ENCODE measurements at regions not wholly inside any gene's neighbourhood (a gene's known extent, or its start where the extent isn't known, plus 50 kb on each side); places are given as distances from the start of the nearest gene placed in this dataset.

DNA sequence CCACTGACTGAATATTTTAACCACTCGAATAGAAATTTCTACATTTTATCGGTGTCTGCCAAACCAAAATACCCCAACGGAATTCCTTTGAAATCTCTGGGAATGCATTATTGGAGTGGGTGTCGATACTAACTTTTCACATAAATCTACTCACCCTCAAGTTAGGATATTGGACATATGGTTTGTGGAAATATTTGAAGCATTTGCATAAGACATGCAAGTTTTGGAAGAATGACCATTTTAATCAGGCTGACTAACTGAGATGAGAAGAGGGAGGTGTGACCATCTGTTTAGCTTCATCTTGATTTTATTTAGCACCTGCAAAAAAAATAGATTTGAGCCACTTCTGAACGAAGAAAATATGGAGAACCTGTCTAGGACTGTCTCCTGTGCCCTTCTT is 61.2 kb downstream of the KLF6 start:
- DNase-seq (ENCODE audit: low read depth in 3 of 3, low spot score in 2 of 3): no peak

DNA sequence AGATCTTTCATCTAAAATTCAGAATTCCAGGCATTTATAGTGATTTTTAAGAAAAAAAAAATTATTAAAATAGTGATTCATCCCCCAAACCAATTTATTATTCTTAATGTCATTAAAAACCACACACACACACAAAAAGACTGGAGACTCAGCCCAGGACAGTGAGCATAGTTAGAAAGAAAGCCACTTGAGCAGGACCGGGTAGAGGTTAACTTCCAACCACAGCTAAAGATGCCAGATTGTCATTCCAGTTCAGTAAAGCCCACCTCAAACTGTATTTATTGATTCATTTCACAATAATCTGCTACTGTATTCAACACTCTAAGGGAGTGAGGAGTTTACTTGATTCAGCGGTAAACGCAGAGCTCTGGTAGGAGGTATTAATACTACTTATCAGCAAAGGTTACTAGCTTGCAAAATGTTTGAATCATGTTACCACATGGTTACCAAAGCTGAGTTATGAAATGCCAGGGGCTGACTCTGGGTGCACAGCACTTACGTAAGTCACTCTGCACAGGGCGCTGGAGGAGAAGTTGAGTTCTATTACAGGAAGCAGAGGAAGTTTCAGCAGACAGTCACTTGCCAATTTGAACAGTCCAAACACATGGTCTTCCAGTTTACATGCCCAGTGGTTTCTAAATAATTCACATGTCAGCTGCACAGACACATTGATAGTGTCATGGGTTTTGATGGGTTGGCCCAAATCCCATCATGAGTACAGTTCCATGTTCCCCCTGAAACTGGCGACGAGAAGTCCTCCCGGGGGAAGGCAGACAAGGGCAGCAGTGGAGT is 64.6 kb downstream of the KLF6 start:
- DNase-seq (ENCODE audit: low read depth in 3 of 3, low spot score in 2 of 3): no peak

GRCh38 chr10:3719024-3719843 is 65.8 kb downstream of the KLF6 start:
- DNase-seq (ENCODE audit: low read depth in 3 of 3, low spot score in 2 of 3): no peak

DNA sequence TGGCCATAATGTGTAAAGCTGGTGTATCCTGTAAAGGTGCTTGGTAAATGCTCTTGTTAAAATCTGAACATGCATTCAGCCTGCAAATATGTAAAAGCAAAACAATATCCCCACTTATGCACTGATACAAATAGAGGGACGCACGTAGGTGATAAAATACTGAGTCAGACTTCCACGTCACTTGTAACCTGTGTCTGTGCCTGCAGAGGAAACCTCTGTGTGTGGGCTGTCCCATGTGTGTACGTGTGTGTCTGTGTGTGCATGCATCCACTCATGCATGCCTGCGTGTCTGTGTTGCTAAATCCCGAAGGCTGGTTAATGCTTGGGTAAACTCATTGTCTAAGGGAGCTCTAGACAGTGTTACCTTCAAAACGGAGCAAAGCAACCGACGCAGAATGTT is 68.9 kb downstream of the KLF6 start:
- DNase-seq (ENCODE audit: low read depth in 3 of 3, low spot score in 2 of 3): no peak

DNA sequence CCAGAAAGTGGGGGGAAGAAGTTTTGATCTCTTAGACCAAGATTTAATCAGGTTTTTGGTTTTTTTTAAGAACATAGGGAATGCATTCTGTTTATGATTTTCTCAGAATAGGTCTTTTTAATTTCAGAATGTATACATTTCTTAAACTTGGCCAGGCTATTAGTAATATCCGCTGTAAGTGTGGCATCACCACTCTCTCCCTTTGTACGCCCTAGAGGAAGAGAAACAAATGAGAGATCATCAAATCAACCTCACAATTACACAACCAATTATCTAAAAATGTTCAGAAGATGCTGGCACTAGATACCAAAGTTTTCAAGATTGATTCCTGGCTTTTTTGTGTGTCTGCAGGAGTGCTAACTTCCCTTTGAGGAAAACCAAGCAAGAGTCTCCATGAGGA is 70.0 kb downstream of the KLF6 start:
- DNase-seq (ENCODE audit: low read depth in 3 of 3, low spot score in 2 of 3): no peak

DNA sequence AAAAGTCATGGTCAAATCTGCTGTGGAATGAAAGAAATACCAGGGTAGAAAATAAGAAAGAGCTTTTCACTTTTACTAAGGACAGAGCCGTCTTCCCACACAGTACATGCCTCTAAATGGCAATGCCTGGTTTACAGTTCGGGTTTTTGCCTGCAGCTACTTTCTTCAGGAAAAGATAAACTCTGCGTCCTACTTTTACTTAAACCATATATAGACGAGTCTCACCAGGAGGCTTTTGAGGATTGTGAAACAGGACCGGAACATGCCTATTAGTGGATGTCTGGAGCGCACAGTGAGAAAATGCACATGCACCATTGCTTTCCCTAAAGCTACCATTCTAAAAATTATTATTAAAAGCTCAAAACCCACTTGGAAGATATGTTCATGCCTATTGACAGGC is 70.5 kb downstream of the KLF6 start:
- DNase-seq (ENCODE audit: low read depth in 3 of 3, low spot score in 2 of 3): no peak

- no peak for DNase-seq (ENCODE audit: low read depth in 3 of 3, low spot score in 2 of 3)
Observed at GRCh38 chr10:3712707-3713106, 72.3 kb downstream of the KLF6 start.

DNA sequence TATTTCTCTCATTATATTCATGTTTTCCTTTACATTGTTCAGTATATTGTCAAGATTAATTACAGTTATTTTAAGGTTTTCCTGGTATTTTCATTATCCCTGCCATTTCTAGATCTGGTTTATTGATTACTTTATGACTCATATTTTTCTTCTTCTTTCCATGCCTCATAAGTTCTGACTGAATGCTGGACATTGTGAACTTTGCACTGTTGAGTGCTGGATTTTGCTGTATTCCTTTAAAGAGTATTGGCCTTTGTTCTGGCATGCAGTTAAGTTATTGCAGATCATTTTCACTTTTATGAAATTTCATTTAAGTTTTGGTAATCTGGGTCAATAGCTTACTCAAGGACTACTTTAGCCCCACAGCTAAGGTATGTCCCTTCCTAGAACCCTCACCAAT is 73.1 kb downstream of the KLF6 start:
- DNase-seq (ENCODE audit: low read depth in 3 of 3, low spot score in 2 of 3): no peak

DNA sequence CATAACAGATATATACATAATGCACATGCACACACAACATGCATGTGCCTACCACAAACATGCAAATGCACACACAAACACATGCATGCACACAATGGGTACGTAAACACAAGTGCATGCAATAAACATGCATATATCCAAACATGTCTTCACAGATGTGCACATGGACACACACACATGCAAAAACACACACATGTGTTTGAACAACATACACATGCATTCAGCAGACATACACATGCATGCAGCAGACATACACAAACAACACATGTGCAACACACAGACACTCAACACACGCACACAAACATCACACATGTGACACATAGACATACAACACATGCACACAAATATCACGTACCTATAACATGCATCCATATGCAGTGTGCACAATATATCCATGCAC is 74.2 kb downstream of the KLF6 start:
- DNase-seq (ENCODE audit: low read depth in 3 of 3, low spot score in 2 of 3): no peak

DNA sequence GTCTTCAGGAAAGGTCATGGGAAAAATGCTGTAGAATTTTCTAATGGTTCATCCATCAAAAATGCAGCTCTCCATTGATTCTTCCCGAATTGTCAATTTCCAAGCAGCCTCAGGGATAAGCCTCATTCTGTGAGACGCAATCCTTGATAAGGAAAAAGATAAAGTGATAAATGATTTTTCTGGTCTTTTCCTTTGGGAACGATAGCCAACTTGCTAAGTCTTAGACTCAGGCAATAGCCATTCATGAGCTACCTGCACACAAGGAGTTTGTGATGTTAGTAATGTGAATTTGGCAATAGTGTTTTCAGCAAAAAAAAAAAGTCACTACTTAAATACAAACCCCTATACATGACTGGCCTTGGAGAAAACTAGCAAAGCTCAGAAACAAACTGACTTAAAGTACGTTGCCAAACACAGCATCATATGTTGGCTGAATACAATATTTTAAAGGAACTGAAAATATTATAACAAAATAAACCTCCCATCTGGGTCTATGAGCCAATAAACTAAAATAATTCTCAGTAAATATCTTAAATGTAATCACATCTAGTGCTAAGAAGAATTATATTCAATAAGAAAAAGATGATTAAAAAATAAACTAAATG is 75.5 kb downstream of the KLF6 start:
- DNase-seq (ENCODE audit: low read depth in 3 of 3, low spot score in 2 of 3): no peak

DNA sequence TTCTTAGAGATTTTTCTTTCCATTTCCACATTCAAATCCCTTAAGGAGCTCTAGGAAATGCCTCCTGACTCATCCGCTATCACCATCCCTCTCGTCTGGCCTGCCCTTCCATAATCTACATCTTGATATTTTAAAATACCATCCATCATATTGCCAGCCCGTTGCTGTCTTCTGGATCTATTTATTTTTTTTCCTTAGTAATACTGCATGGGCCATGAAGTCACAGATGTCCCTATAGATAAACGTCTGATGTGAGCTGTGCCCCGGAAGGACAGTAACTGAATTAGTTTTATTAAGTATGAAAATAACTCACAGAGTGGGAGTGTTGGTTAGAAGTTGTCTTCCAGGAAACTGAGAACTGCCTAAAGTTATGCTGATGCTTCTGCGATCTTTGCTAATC is 76.2 kb downstream of the KLF6 start:
- no peak for DNase-seq (ENCODE audit: low read depth in 3 of 3, low spot score in 2 of 3)

- DNase-seq (ENCODE audit: low read depth in 3 of 3, low spot score in 2 of 3): no peak
Observed at GRCh38 chr10:3704565-3705325, 80.3 kb downstream of the KLF6 start.

GRCh38 chr10:3702569-3702968 is 82.4 kb downstream of the KLF6 start:
- no peak for DNase-seq (ENCODE audit: low read depth in 3 of 3, low spot score in 2 of 3)

DNA sequence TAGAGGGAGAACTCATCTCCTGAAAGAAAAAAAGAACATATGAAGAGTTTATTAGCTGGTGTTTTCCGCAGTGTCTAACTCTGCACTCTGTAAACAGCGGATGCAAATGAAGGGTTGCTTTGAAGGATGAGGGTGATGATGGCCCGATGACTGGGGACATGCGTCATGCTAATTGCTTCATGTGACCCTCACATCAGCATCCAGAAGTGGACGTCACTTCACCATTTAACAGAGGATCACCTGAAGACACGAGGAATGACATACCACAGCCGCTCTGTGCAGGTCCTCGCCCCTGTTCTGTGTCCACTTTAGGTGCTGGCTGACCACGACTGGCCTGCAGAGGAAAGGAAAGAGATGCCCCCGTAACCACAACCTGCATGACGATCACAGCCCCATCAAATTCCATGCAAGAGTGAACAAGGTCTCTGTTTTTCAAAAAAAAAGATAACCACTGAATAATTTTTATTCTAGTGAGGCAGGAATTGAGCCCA is 82.9 kb downstream of the KLF6 start:
- no peak for DNase-seq (ENCODE audit: low read depth in 3 of 3, low spot score in 2 of 3)

DNA sequence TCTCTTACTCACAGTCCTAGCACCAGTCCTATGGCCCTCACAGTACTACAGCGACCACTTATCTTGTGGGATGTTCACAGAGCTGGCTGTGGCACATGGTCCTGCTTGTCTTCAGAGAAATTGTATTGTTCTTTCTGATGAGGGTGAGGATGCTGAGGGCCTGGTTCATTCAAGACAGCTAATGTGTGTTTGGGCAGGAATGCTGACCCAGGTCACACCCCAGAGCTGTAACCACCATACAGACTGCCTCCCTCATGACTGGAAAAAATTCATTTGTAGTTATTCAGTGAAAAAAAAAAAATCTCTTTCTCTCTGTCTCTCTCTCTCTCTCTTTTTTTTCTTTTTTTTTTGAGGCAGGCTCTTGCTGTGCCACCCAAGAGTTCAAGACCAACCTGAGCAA is 83.5 kb downstream of the KLF6 start:
- DNase-seq (ENCODE audit: low read depth in 3 of 3, low spot score in 2 of 3): no peak

DNA sequence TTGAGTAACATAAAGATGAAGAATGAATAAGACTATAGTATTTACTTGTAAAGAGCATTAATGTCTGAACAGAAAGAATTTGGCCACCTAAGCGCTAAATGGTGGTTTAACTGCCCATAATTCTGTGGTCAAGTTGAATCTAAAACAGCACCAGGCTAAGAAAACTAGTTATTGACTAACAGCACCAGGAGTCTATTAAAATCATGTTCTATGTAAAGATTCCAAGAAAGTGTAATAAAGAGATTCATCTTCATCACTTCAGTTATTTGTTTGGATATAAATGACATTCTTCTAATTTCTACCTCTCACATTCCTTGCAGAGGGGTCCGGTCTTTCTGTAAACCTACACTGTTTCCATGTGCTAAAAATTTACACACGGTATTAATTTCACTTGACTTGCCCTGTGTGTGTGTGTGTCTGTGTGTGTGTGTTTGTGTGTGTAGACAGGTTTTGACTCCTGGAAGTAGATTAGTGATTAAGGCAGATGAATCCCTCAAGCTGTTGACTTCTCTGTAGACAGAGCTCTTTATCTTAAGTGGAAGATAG is 84.4 kb downstream of the KLF6 start:
- DNase-seq (ENCODE audit: low read depth in 3 of 3, low spot score in 2 of 3): no peak

DNA sequence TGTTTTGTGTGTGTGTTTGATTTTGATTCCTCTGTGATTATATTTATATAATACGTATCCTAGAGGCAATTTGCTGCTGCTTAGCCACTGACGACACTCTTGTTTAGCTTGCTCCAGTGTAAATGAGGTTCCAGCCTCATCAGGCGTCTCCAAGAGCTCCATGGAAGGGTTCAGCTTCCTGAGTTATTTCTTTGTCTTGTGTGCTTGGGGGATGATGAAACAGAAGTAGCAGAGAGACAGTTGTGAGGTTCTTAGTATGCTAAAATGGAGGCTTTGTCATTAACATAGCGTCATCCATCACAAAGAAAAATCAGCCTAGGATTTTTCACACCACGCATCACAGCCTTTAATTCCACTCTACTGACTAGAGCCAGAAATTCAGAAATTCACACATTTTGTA is 85.1 kb downstream of the KLF6 start:
- no peak for DNase-seq (ENCODE audit: low read depth in 3 of 3, low spot score in 2 of 3)

- DNase-seq (ENCODE audit: low read depth in 3 of 3, low spot score in 2 of 3): no peak
Observed at GRCh38 chr10:3698312-3698711, 86.7 kb downstream of the KLF6 start.

DNA sequence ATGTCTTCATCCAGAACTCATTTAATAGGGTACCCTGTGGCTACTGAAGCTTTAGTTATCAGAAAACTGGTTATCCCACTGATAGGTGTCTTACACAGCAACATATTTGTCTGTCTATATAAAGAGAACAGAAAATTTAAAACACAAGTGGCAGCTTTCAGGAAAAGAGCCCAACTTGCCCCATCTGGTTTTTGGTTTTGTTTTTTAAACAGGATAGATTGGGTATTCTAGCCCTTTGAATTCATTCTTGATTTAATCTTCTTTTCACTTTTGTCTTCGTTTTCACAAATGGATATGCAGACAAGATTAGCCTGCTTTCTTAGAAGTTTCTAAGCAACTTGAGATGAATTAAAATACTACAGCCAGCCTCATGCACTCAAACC is 91.3 kb downstream of the KLF6 start:
- no peak for DNase-seq (ENCODE audit: low read depth in 3 of 3, low spot score in 2 of 3)

DNA sequence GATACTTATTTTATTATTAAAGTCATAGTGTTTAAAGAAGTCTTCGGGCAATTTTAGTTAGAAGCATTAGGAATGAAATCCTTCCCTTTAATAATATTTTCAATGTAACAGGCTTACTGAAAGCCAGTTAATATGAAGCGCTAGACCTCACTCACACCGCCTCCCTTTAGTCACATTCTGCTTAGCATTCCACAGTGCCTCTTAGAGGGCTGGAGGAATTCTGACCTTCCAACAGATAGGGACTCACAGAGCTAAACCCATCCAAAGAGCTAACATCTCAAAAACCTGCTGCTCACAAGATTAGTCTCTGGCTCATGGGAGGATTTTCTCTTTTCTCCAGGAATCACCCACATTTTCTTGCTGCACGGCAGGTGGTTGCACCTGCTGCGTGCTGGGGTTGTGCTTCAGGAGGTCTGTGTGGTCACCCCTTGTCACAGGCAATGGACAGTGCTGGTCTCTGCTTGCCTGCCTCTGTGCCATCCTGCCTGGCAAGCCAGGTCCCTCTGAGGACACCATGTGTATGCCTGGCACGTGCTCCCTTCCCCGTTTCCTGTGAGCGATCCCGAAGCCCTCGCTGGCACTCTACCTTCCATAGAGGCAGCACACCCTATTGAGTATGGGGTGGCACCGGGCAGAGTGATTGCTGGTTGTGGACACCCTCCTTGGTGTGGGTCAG is 91.8 kb downstream of the KLF6 start:
- no peak for DNase-seq (ENCODE audit: low read depth in 3 of 3, low spot score in 2 of 3)

Data from right renal cortex interstitium (tissue), 3 donors.